Amygdala (tissue), 56 donors: ENCODE measurements at regions not wholly inside any gene's neighbourhood (a gene's known extent, or its start where the extent isn't known, plus 50 kb on each side); places are given as distances from the start of the nearest gene placed in this dataset.

Experiments used
- DNase-seq, 56 donors: peaks; one replicate each; lab custom pipeline; 2025; lab: John Stamatoyannopoulos, UW

- DNase-seq: no peak
These were observed 186.2 kb upstream of the BCOR start for GRCh38 chrX:40283981-40284380.

- DNase-seq: no peak
These were observed 185.3 kb upstream of the BCOR start for GRCh38 chrX:40282946-40283660.

GRCh38 chrX:40282348-40282747 lies 184.6 kb upstream of the BCOR start:
- DNase-seq: no peak

- DNase-seq: no peak
These were observed 183.7 kb upstream of the BCOR start for GRCh38 chrX:40281336-40282005.

GRCh38 chrX:40279762-40280161 lies 182.0 kb upstream of the BCOR start:
- DNase-seq: no peak

GRCh38 chrX:40279091-40279430 lies 181.3 kb upstream of the BCOR start:
- DNase-seq: no peak

GRCh38 chrX:40278340-40279090 lies 180.8 kb upstream of the BCOR start:
- DNase-seq: no peak

GRCh38 chrX:40277672-40278071 lies 179.9 kb upstream of the BCOR start:
- no peak for DNase-seq

GRCh38 chrX:40273356-40274050 lies 175.7 kb upstream of the BCOR start:
- peak in 24 of 56 donors; percentile 0 to 34 (median 2) for DNase-seq

GRCh38 chrX:40272776-40273175 lies 175.0 kb upstream of the BCOR start:
- no peak for DNase-seq

GRCh38 chrX:40272141-40272540 lies 174.4 kb upstream of the BCOR start:
- no peak for DNase-seq

GRCh38 chrX:40268188-40268520 lies 170.4 kb upstream of the BCOR start:
- no peak for DNase-seq

- peak in 8 of 56 donors; percentile 2 to 29 (median 15) for DNase-seq
These were observed 169.8 kb upstream of the BCOR start for GRCh38 chrX:40267334-40268187.

- peak in 52 of 56 donors; percentile 1 to 75 (median 28) for DNase-seq
These were observed 169.0 kb upstream of the BCOR start for GRCh38 chrX:40266490-40267333.

- no peak for DNase-seq
These were observed 168.2 kb upstream of the BCOR start for GRCh38 chrX:40265936-40266335.

- no peak for DNase-seq
These were observed 165.3 kb upstream of the BCOR start for GRCh38 chrX:40263014-40263560.

- DNase-seq: no peak
These were observed 164.6 kb upstream of the BCOR start for GRCh38 chrX:40262157-40263013.

- no peak for DNase-seq
These were observed 164.0 kb upstream of the BCOR start for GRCh38 chrX:40261833-40262156.
